Stimulated activated CD4-positive, alpha-beta T cell treated with anti-CD3 and anti-CD28 coated beads, Interleukin-15, amount 100 ng/mL, for 24 hours (primary cell): ENCODE measurements at regions not wholly inside any gene's neighbourhood (a gene's known extent, or its start where the extent isn't known, plus 50 kb on each side); places are given as distances from the start of the nearest gene placed in this dataset.
"Not testable (repeated sequence)": the region's sequence is repeated elsewhere in the genome, so short reads cannot be mapped to it uniquely, and the experiment has no call there.

Source experiments
- DNase-seq: peaks from one replicate; pipeline ENCODE4 v3.0.0-alpha.2; 2020

DNA sequence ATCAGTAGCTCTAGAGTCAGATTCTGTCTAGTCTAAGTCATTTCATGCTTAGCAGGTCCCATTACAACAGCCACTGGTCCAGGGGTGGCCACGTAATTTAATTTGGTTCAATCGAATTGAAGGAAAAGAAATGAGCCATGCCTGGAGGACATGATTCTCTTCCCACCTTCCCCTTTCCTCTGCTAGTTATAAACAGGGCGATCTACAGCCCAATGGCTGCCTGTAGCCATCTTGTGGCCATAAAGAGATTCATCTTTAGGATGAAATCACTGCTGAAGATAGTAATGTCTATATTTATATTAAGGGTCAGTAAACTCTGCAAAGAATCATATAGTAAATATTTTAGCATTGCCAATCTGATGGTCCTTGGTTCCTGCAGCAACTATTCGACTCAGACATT, 107.4 kb downstream of the SPDYE17 start:
- DNase-seq: not testable (repeated sequence)

- not testable (repeated sequence) for DNase-seq
Observed at GRCh38 chr7:76918619-76919018, 113.5 kb downstream of the SPDYE17 start.

DNA sequence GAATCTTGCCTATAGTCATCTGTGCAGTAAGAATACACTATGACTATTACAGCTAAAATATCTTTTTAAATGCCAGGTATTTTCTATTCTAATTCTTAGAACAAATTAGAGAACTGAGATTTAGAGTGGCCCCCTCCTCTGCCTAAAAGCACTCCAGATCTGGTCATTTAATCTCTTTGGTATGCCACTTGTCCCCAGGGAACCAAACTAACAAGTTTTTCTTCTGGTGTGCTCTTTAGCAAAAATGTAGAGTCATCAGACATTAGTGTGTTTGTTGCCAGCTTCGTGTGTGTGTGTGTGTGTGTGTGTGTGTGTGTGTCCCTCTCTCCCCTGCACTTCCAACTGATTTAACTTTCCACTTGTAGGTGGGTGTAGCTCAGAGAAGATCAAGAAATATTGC, 117.8 kb downstream of the SPDYE17 start:
- DNase-seq: not testable (repeated sequence)

DNA sequence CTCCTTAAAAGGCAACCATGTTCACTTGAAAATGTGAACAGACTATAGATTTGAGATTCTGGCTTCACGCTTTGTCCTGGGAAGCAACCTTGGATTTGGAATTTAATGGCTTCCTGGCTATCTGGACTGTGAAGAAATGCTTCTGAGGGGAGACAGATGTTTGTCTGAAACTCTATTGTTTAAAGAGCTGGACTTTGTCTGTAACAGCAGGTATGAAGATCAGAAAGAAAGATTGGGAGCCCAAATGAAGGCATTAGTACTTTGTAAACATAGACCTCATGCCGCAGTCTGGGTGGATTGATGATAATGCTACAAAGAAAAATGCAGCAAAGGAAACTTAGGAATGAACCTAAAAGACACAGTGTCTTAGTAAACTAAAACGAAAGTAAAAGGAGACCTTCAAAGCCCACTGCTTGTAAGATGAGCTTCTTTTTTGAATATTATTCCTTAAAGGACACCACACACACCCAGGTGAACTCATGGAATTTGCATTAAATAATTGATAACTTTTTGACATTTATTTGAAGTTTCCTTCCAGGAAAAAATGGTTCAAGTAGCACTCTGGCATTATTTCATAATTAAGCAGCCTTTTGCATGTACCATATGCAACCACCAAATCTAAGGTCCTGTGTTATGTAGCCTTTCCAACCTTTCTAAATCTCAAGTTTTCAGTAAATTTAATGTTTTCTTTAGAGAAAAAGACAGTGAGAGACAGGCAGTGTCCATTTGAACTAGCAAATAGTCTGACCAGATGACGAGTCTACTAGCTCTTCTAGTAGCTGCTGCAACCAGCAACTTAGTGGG, 119.9 kb downstream of the SPDYE17 start:
- not testable (repeated sequence) for DNase-seq

DNA sequence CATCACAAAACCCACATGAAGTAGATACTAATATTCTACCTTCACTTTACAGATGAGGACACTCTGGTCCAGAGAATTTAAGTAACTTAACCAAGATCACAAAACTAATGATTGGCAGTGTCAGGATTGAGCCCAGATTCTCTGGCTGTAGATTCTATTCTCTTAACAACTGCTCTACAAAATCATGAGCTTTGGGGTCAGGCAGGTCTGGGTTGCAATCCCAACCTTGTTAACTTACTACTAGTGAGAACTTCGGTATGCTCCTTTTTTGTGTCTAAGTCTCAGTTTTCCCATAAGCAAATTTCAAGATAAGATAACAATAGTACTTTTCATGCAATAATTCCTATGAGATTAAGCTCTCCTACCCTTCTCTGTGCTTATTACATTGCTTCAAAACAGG, 127.5 kb downstream of the SPDYE17 start:
- DNase-seq: not testable (repeated sequence)

DNA sequence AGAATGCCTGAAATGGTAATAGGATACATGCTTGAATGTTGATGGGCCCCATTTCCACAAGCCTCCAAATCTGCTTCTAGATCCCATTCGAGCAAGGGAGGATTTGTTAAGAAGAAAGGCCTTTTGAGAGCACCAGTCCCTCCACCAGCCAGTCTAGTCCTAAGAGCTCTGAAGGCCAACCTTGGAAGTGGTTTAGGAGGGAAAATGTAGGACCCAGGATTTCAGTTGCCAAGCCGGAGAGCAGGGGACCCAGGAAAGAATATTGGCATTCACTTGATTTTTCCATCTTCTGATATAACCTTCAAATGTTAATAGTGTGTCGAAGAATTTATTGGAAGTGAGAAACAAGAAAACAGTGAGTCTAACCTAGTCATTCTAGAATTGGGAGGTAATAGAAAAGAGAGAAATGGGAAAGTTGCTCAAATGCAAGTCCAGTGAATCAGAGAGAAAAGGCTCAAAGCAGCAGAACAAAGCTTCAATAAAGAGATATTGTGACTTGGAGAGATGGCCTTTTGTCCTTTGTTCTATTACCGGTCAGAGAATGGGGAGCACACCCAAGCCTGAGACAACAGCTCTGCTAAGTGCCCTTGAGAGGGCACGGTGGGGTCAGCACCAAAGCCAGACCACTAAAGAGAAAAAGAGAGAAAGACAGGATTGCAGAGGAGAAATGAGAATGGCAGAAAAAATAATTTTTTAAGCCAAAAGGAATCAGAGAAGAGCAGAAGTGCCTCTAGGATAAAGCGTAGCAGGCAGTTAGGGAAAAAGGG, 130.0 kb downstream of the SPDYE17 start:
- DNase-seq: not testable (repeated sequence)

- not testable (repeated sequence) for DNase-seq
Observed at GRCh38 chr7:76898807-76899206, 133.4 kb downstream of the SPDYE17 start.

- not testable (repeated sequence) for DNase-seq
Observed at GRCh38 chr7:76897007-76897406, 135.2 kb downstream of the SPDYE17 start.

GRCh38 chr7:76895696-76896095, 136.5 kb downstream of the SPDYE17 start:
- not testable (repeated sequence) for DNase-seq

GRCh38 chr7:76891771-76892170, 140.4 kb downstream of the SPDYE17 start:
- not testable (repeated sequence) for DNase-seq

- DNase-seq: not testable (repeated sequence)
Observed at GRCh38 chr7:76879733-76880288, 152.3 kb downstream of the SPDYE17 start.

DNA sequence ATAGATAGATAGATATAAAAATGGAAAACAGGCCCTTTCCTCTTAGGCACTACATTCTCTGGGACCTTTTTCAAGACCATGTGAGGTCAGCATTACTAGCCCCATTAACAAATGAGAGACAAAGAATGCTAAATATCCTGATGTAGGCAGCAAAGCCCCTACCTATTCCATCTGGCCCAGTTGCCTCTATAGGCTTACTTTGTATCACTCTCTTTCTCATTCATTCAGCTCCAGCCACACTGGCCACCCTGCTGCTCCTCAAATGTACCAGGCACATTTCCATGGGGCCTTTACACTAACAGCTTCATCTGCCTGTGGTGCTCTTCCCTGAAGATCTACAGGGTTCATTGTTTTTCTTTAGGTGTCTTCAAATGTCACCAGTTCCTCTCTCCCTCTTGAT, 156.4 kb downstream of the SPDYE17 start:
- not testable (repeated sequence) for DNase-seq

GRCh38 chr7:76870504-76870808, 161.7 kb downstream of the SPDYE17 start:
- not testable (repeated sequence) for DNase-seq

DNA sequence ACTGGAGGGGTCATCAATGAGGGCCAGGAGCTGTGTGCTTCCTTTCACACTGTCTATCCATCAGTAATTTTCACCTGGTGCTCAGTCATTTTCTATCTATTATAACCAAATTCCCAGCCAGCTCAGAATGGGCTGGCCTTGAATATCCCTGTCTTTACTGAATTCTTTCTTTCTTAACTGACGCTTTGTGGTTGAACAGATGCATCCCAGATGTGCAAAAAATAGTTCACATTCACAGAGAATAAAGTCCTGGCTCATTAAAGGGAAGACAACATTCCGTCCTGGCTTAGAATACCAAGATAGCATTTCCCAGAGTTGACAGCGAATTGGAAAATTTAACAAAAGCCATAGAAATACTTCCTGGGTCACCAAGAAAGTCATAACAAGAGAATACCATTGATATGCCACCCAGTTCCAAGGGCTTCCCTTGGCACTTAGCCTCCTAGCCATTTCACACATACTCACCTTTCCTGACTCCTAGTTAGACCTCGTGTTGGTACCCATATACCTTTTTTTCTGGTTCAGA, 164.7 kb downstream of the SPDYE17 start:
- not testable (repeated sequence) for DNase-seq

DNA sequence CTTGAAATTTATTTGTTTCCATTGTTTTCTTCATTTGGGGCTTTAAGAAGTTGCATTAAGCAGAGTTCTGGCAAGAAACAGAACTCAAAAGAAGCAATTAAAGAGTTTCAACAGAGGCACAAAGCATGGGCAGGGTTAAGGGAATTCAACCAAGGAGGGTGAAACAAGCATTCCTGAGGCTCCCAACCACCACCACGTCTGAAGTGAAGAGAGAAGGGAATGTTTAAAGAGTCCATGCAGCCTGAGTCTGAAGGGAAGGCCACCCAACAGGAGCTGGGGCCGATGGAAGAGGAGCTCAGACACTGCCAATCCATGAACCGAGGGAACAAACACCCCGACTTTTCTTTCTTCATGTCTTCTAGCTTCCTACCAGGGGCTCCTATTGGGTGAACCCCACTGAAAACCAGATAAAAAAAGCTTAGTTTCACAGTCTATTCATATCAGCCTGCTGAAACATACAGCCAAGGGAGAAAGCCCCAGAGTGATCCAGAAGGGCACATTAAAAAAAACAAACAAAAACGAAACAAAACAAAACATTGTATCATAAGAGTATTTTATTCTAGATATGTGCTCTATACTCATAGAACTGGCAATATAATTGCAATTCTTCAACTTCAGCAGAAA, 168.9 kb downstream of the SPDYE17 start:
- not testable (repeated sequence) for DNase-seq

DNA sequence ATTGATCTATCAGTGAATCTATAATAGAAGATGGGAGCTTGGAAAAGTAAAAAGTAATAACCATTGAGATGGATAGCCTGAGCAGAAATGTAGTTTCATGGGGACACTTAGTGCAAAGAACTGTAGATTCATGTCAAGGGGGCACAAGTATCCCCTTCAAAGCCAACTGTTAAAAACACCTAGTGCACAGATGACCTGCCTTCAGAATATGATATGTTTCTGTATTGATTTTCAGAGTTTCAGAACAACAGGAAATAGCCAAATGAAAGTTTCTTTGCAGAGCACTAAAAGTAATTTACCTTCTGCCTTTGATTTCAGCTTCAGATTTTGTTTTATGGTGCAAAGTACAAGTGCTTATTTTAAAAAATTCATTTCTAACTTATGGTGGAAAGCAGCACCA, 169.9 kb downstream of the SPDYE17 start:
- not testable (repeated sequence) for DNase-seq

DNA sequence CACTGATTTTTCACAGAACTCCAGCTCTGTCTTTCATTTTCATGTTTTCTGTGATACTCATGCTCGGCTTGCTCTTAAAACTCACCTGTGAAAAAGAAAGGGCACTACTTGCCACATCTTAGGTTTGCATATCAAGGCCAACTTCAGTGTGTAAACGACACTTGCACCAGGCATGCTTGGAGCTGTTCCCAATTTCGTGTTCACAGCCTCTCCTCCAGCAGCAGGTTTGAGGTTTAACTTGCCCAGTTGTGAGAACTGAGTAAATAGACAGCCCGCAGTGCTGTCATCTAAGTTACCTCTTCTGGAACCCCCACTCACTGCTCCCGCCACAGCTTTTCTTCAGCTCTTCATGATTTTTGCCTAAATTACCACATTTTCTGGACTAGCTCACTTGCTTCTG, 172.2 kb downstream of the SPDYE17 start:
- DNase-seq: not testable (repeated sequence)

DNA sequence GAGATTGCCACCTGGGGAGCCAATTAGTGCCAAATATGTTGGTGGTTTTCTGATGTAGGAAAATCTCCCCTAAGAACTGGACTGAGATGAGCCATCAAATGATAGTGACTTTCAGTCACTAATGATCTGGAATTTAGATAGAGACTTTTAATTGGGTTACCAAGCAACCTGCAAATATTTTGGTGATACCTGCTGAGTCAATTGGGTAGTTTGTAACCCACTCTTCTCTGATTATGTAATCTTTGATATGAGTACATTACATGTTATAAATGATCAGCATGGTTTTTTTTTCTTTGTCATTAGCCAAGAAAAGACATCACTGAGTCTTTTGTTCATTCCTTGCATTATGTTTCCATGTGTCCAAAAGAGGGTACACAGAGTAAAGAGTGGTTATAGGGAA, 177.5 kb downstream of the SPDYE17 start:
- not testable (repeated sequence) for DNase-seq

DNA sequence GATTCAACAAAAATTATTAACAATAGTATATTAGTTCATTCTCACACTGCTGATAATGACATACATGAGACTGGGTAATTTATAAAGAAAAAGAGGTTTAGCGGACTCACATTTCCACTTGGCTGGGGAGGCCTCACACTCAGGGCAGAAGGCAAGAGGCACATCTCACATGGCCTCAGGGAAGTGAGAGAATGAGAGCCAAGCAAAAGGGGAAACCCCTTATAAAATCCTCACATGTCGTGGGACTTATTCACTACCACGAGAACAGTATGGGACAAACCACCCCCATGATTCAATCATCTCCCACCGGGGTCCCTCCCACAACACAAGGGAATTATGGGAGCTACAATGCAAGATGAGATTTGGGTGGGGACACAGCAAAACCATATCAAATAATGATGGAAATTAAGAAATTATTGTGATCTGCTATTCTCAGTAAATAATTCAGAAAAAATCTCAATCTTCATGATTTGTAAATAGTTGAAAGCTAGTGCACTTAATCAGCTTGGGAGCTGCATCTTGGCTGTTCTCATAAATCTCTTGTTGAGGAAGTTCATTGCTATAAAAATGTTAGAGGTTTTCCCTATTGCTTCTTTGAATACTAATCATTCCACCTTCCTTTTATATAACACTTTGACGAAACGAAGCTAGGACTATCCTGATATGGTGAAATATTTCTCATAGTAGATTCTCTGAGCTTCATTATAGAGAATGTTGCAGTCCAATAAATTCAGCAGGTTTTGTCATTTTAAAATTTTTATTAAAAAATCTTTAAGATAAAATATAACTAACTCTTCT, 179.2 kb downstream of the SPDYE17 start:
- DNase-seq: not testable (repeated sequence)

- DNase-seq: not testable (repeated sequence)
Observed at GRCh38 chr7:76852362-76852761, 179.8 kb downstream of the SPDYE17 start.

DNA sequence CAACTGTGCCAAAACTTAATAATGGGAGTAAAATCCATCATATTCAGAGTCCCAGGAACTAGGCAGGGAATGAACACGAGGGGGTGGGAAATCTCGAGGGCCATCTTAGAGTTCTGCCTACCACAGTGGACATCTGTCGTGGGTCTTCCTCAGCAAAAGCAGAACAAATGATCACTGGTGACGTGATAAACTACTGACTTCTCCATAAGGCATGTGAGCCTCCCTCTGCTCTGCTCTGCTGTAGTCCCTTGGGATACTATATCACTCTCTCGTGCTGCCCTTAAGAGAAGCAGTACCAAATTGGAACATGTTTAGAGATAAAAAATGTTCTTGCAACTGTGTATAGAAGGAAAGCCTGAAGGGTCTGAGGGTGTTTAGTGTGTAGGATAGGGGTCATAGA, 180.5 kb downstream of the SPDYE17 start:
- DNase-seq: not testable (repeated sequence)
